Frontal cortex (tissue), 3 donors: ENCODE measurements at regions not wholly inside any gene's neighbourhood (a gene's known extent, or its start where the extent isn't known, plus 50 kb on each side); places are given as distances from the start of the nearest gene placed in this dataset.

Experiments used
- DNase-seq, 2 donors: peaks; one replicate each; pipeline ENCODE4 v3.0.0; 2012; ENCODE audit warnings: low spot score in 2 of 2
- FAIRE-seq: peaks from 2 replicates; lab custom pipeline; 2012; peaks lifted over from hg19 to GRCh38; lab: Jason Lieb, UNC
- donor health status: control.
- donor health status: control.
- donor health status: control.

GRCh38 chr4:163582703-163583102, 88.2 kb downstream of the TMA16 start:
- DNase-seq (no peak), FAIRE-seq (no peak)

GRCh38 chr4:163587867-163588266, 93.4 kb downstream of the TMA16 start:
- no peak for DNase-seq
- no peak for FAIRE-seq

- FAIRE-seq (no peak), DNase-seq (no peak)
These were observed 94.0 kb downstream of the TMA16 start for GRCh38 chr4:163588532-163588931.

- FAIRE-seq (no peak), DNase-seq (no peak)
These were observed 95.6 kb downstream of the TMA16 start for GRCh38 chr4:163590103-163590502.

- DNase-seq (no peak), FAIRE-seq (no peak)
These were observed 96.3 kb downstream of the TMA16 start for GRCh38 chr4:163590619-163591264.

GRCh38 chr4:163591614-163592020, 97.1 kb downstream of the TMA16 start:
- FAIRE-seq (no peak), DNase-seq (no peak)

- FAIRE-seq (no peak), DNase-seq (no peak)
These were observed 97.7 kb downstream of the TMA16 start for GRCh38 chr4:163592212-163592611.

GRCh38 chr4:163595580-163595979, 101.1 kb downstream of the TMA16 start:
- FAIRE-seq (no peak), DNase-seq (no peak)

- FAIRE-seq = no peak
- no peak for DNase-seq
These were observed 103.5 kb downstream of the TMA16 start for GRCh38 chr4:163598028-163598427.

- FAIRE-seq (no peak), DNase-seq (no peak)
These were observed 104.0 kb downstream of the TMA16 start for GRCh38 chr4:163598489-163598888.

GRCh38 chr4:163600727-163601126, 106.2 kb downstream of the TMA16 start:
- DNase-seq = no peak
- no peak for FAIRE-seq

GRCh38 chr4:163603257-163603656, 108.8 kb downstream of the TMA16 start:
- DNase-seq (no peak), FAIRE-seq (no peak)

- DNase-seq = no peak
These were observed 112.6 kb downstream of the TMA16 start for GRCh38 chr4:163606896-163607691.

GRCh38 chr4:163609019-163609418, 114.5 kb downstream of the TMA16 start:
- DNase-seq (no peak), FAIRE-seq (no peak)

More at GRCh38 chr4:163606896-163607691, 112.6 kb downstream of the TMA16 start:
- FAIRE-seq = no peak

GRCh38 chr4:163610648-163611047, 116.2 kb downstream of the TMA16 start:
- DNase-seq = no peak

GRCh38 chr4:163611182-163611581, 116.7 kb downstream of the TMA16 start:
- DNase-seq (no peak), FAIRE-seq (no peak)

More at GRCh38 chr4:163610648-163611047, 116.2 kb downstream of the TMA16 start:
- FAIRE-seq = no peak

GRCh38 chr4:163611784-163612445, 117.4 kb downstream of the TMA16 start:
- no peak for FAIRE-seq
- DNase-seq = no peak

GRCh38 chr4:163612762-163613161, 118.3 kb downstream of the TMA16 start:
- no peak for FAIRE-seq
- no peak for DNase-seq

- no peak for FAIRE-seq
- no peak for DNase-seq
These were observed 118.9 kb downstream of the TMA16 start for GRCh38 chr4:163613383-163613782.

- no peak for FAIRE-seq
- DNase-seq = no peak
These were observed 120.4 kb downstream of the TMA16 start for GRCh38 chr4:163614866-163615265.

GRCh38 chr4:163618845-163619244, 124.4 kb downstream of the TMA16 start:
- no peak for FAIRE-seq
- DNase-seq = no peak
